EL (cell line): ENCODE measurements at regions not wholly inside any gene's neighbourhood (a gene's known extent, or its start where the extent isn't known, plus 50 kb on each side); places are given as distances from the start of the nearest gene placed in this dataset.
"Not testable (repeated sequence)": the region's sequence is repeated elsewhere in the genome, so short reads cannot be mapped to it uniquely, and the experiment has no call there.

ENCODE experiments used
- DNase-seq: peaks from one replicate; pipeline ENCODE4 v3.0.0-alpha.2; 2016

DNA sequence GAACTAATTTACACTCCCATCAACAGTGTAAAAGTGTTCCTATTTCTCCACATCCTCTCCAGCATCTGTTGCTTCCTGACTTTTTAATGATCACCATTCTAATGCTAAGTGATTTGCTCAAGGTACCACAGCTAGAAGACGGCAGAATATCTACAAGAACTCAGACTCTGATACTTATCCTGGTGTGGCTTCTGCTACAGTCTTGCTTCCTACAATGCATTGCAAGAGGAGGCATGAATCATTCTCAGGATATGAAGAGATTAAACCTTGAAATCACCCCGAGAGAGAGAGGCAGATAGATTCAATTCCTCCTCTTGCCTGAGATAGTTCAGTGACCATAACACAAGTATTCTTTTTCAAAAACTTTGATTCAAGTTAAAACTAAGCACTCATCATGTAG lies 306.4 kb downstream of the TBC1D4 start:
- DNase-seq, result no peak

DNA sequence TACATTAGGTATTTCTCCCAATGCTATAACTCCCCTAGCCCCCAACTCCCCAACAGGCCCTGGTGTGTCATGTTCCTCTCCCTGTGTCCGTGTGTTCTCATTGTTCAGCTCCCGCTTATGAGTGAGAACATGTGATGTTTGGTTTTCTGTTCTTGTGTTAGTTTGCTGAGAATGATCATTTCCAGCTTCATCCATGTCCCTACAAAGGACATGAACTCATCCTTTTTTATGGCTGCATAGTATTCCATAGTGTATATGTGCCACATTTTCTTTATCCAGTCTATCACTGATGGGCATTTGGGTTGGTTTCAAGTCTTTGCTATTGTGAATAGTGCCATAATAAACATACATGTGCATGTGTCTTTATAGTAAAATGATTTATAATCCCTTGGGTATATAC lies 306.9 kb downstream of the TBC1D4 start:
- DNase-seq, result not testable (repeated sequence)

DNA sequence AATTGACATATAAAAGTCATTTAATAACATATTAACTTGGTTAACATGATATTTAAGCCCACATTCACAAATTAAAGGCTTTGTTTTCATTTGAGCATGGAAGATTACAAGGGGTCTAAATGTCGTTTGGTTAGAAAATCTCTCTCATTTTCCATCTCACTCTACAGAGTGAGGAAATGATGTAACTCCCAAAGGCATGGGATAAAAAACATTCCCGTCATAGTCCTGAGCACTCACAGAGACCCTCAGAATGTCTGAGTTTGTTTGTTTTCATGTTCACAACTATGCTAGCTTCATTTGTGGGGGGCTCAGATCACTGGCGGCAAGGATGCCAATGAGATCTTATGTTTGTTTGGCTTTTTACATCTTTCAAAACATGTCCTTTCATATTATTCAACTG lies 307.5 kb downstream of the TBC1D4 start:
- no peak for DNase-seq

- peak; percentile 42 for DNase-seq
These were observed 308.3 kb downstream of the TBC1D4 start for GRCh38 chr13:75173457-75174356.

DNA sequence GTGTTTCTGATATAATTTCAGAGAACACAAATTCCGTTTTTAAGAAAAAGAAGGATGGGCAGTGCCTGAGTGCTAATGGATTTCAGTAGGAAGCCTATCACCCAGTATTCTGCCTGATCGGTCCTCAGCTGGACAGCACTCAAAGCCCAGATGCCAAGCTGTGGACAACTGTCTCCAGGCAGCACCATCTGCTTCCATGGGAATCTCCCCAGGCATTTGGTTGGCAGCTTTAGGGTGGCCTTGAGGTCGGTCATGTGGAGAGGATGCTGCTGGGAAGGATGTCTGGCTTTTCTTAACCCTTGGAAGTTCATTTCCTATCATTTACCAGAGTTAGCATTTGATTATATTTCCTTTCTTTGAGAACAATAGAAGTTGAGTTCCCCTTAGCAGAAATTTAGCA lies 311.7 kb downstream of the TBC1D4 start:
- no peak for DNase-seq

- DNase-seq, result no peak
These were observed 316.3 kb downstream of the TBC1D4 start for GRCh38 chr13:75165543-75166230.

DNA sequence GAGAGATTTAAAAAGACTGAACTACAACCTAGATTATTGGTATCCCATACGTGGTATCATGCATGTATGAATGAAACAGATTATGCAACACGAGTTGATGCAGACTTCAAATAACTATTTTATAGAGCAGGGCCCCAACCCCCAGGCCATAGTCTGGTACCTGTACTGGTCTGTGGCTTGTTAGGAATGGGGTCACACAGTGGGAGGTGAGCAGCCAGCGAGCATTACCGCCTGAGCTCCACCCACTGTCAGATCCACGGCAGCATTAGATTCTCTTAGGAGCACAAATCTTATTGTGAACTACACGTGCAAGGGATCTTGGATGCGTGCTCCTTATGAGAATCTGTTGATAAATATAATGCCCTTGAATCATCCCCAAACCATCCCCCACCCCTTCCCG lies 320.2 kb downstream of the TBC1D4 start:
- DNase-seq, result no peak

GRCh38 chr13:75160984-75161383 lies 321.0 kb downstream of the TBC1D4 start:
- no peak for DNase-seq

DNA sequence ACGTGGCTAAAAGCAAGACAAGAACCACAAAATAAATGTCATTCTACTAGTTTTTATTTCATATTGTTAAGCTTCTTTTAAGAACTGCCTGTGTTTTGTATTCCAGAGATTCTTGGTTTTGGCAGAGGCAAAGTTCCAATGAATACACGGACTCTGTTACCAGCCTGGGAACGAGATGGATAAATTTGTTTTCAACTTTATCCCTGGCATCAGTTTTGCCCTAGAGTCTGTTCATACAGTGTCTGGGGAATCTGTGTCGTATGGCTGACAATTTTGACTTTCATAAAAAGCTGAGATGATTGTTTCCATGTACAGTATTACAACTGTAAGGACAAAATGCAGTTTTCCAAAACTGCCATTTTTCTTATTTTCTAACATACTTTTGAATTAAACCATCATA lies 327.6 kb downstream of the TBC1D4 start:
- no peak for DNase-seq

- no peak for DNase-seq
These were observed 328.1 kb downstream of the TBC1D4 start for GRCh38 chr13:75153834-75154233.

DNA sequence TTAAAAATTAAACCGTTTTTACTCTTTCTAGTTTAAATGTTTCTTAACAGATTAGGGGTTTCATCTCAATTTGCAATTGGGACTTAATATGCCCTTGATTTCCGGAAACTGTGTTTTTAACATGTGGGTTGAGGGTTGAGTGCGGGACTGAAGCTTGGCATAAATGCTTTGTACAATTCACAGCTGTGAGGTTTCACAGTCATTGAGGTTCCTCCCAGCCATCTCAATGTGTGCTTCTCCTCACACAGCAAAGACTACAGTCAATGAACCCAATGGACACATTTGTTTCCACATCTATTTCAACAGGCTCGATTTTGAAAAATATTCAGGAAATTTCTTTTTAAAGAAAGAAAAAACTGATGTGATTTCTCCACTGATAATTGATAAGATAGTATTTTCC lies 328.6 kb downstream of the TBC1D4 start:
- no peak for DNase-seq

DNA sequence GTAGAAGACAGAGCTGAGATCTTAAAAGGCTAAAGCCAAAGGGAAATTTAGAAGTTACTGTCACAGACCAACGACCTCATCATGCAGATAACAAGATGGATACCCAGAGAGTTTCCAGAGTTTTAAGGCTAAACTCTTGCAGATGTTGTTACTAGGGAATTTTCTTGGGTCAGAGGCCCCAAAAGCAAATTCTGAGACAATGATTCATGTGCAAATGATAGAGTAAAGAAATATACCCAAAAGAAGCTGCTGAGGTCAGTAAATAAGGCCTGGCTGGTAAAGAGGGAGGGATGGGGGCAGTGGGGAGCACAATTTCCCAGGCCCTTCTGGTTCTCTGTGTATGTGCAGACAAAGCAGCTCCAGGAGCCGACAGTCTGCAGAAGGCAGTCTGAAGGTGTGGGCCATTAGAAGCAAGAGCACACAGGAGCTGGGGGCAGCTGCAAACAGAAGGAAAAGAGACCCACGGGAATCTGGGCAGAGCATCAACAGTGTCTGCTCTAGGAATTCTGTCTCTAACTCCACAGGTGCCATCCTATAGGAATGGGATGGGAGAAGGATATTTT lies 330.8 kb downstream of the TBC1D4 start:
- peak; percentile 43 for DNase-seq

GRCh38 chr13:75149776-75150175 lies 332.2 kb downstream of the TBC1D4 start:
- no peak for DNase-seq

DNA sequence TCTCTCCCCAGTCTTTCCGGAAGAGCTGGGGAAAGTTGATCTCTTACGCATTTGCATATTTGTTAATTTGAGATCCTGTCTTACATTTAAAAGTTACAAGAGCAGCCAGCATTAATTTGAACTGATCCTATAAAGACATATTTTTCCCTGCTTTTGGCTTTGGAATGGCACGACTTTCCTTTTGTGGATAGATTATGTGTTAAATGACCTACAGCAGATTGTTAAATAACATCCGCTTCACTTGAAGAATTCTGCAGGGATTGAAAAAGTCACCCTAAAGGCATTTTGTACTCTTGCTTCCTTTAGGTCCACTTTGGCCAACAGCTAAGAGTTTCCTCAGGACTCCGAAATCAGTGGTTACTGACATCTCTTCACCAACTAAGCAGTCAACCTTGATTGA lies 334.0 kb downstream of the TBC1D4 start:
- DNase-seq, result no peak

- peak; percentile 60 for DNase-seq
These were observed 335.5 kb downstream of the TBC1D4 start for GRCh38 chr13:75146436-75146835.

- peak; percentile 42 for DNase-seq
These were observed 336.0 kb downstream of the TBC1D4 start for GRCh38 chr13:75145927-75146326.

GRCh38 chr13:75139291-75139690 lies 342.7 kb downstream of the TBC1D4 start:
- peak; percentile 71 for DNase-seq

- no peak for DNase-seq
These were observed 343.9 kb downstream of the TBC1D4 start for GRCh38 chr13:75137911-75138571.

- no peak for DNase-seq
These were observed 345.8 kb downstream of the TBC1D4 start for GRCh38 chr13:75136151-75136550.

DNA sequence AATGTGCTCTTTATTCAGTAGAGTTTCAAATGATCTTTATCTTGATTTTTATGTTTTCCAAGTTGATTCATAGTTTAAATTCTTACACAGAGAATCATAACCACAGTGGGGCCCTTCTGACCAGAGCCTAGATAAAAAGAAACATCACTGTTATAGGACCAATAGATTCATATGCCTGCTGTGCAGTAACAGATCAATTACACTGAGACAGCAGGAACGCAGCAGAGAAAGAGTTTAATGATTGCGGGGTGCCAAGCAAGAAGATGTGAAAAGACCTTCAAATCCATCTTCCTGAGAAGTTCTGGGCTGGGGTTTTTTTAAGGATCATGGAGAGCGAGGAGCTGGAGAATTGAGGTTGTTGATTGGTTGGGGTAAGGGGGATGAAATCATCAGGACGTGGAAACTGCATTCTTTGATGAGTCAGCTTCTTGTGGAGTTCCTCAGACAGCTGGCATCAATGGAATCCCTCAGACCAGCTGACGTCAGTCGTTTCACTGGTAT lies 346.6 kb downstream of the TBC1D4 start:
- DNase-seq, result peak; percentile 99

DNA sequence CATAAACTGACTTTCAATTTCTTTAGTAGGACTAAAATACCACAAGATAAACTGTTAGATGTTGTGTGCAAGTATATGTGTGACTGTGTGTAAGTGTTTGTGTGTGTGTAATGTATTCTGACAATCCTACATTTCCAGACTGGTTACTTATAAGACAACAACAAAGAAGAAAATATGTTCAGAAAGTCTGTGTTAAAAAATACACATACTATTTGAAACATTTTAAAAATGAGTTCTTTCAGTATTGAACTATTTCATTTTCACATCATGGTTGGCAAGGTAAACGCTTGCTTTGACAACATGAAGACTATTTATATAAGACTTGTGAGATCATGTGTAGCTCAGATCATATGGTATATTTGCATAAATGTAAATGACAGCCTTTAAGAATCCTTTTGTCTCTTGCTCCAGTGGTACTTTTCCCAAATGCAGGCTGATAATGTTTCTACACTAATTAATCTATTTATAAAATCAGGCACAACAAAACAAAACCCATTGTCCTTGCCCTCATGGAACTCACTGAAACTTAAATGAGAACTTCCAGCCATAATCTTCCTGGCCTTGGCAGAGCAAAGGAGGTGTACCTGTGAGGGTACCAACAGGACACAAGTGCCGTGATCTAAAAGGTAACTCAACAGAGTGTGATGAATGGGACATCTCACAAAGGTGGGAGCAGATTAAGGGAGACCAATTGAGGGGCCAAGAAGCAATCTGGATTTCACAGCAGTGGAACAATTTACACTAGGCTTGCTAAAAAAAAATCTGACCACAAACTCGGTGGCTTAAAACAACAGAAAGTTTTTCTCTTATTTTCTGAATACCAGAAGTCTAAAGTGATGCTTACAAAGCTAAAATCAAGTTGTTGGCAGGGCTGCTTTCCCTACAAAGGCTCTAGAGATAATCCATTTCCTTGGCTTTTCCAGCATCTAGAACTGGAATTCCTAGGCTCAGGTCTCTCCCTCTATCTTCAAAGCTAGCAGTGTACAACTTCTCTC lies 349.0 kb downstream of the TBC1D4 start:
- no peak for DNase-seq

DNA sequence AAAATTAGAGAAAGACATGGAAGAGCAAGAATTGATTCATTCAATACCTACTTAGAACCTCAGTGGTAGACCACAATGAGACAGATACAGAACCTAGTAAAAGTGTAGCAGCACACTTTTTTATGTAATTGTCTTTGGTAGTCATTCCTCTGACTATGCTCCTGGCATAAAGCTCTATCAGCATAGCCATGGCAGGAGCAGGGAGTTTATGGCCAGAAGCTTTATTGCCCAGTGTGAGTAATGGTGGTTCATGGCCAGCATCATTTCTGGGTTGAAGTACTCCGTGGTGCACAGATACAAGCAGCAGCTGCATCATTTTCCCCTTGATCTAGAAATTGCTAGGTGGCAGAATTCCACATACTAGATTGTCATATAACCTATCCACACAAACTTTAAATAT lies 352.6 kb downstream of the TBC1D4 start:
- DNase-seq, result no peak
